Epithelial cell of esophagus (primary cell): ENCODE measurements at regions not wholly inside any gene's neighbourhood (a gene's known extent, or its start where the extent isn't known, plus 50 kb on each side); places are given as distances from the start of the nearest gene placed in this dataset.
"Not testable (repeated sequence)": the region's sequence is repeated elsewhere in the genome, so short reads cannot be mapped to it uniquely, and the experiment has no call there.

ENCODE experiments used
- DNase-seq: peaks from one replicate; pipeline ENCODE4 v3.0.0; 2010; ENCODE audit warnings: low read depth
- H3K4me3 ChIP-seq: 2 replicates; pipeline ENCODE4 v1.5.1; 2011; ENCODE audit warnings: mild to moderate bottlenecking, low read length, control low read depth
- CTCF ChIP-seq: IDR thresholded peaks from 2 replicates; pipeline ENCODE4 v1.5.1; 2011; ENCODE audit warnings: low read depth, mild to moderate bottlenecking, low read length, control low read depth, inconsistent platforms; ENCODE audit not compliant: insufficient read depth; ENCODE audit errors: missing control alignments

GRCh38 chr12:97075934-97076630, 169.0 kb downstream of the NEDD1 start:
- no peak overlapping the region for H3K4me3 ChIP-seq
- DNase-seq, result no peak
- no peak for TF ChIP-seq CTCF

GRCh38 chr12:97076912-97077311, 169.9 kb downstream of the NEDD1 start:
- not testable (repeated sequence) for DNase-seq, H3K4me3 ChIP-seq

- H3K4me3 ChIP-seq, result no peak overlapping the region
- no peak for DNase-seq
- TF ChIP-seq CTCF, result no peak
These were observed 175.0 kb downstream of the NEDD1 start for GRCh38 chr12:97082029-97082428.

DNA sequence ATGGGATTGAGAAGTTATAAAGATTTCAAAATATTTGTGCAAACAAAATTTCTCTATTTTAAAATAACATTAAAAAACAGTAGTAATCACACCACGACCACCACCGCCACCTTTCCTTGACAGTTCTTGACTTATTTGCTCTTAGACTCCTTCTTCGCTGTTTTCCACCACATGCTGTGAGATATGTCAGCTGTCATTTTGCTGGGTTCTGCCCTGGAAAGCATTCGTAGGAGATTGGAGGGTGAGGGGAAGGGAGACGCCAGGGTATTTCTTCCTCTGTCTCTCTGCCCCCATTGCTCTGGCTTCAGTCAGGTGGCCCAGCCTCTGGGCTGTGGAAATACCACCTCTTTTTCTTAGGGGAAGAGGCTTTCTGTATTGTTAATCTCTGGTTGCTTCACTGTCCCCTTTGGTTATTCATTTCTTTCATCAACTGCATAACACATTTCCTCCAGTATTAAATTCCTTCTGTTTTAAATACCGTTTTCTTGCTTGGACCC, 186.2 kb downstream of the NEDD1 start:
- no peak for DNase-seq
- no peak overlapping the region for H3K4me3 ChIP-seq
- TF ChIP-seq CTCF, result no peak

GRCh38 chr12:97097734-97098133, 190.7 kb downstream of the NEDD1 start:
- no peak for TF ChIP-seq CTCF
- no peak overlapping the region for H3K4me3 ChIP-seq
- no peak for DNase-seq

- TF ChIP-seq CTCF, result no peak
- no peak overlapping the region for H3K4me3 ChIP-seq
- peak; percentile 29 for DNase-seq
These were observed 202.4 kb downstream of the NEDD1 start for GRCh38 chr12:97109441-97109840.

- no peak for DNase-seq
- no peak overlapping the region for H3K4me3 ChIP-seq
- TF ChIP-seq CTCF, result no peak
These were observed 205.1 kb downstream of the NEDD1 start for GRCh38 chr12:97112136-97112535.
